ENCODE measurements at regions not wholly inside any gene's neighbourhood (a gene's known extent, or its start where the extent isn't known, plus 50 kb on each side); places are given as distances from the start of the nearest gene placed in this dataset.

DNA sequence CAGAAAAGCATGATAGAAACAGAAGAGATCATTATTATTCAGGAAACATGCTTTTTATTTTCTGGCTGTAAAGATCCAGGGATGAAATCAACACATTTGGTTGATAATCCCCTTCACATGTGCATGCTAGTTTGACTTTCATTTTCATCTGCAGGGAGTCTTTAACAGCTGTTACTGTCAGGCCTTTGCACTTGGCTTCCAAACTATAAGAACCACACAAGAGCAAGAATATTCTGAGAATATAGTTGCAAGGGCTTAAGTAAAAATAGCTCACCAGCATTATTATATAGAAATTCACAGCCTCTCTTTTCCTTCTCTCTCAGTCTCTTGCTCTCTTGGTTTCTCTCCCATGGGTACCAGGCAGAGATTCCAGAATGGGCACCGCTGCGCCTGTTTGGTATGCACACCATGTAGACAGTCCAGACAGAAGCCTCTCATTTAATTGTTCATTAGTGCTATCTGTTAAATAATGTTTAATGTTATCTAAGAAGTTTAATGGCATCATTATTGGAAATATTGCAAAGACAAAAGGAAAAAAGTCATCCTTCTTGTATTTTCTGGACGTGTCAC is 622.3 kb upstream of the PLXNA2 start:
- no peak for DNase-seq

- DNase-seq = peak; percentile 66
Measured at GRCh38 chr1:208868554-208868953, 624.4 kb upstream of the PLXNA2 start.

DNA sequence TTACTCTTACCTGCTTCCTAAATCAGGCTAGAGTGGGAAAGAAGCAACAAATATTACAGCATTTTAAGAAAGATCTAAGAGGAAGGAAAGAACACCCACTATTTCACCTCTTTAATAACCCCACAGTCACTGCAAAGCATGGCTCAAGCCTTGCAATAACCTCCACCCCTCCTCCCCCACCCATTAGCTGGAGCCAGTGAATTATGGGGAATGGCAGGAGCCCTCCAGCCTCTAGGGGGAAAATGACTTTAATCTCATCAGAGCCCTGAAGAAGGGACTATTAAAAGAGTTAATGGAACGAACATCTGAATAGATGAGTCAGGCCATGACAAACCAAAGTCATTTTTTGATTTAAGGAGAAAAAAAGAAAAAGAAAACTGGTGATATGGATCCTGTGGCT is 630.7 kb upstream of the PLXNA2 start:
- no peak for DNase-seq

GRCh38 chr1:208879022-208879421 is 634.8 kb upstream of the PLXNA2 start:
- DNase-seq = no peak

- DNase-seq = peak; percentile 26
Measured at GRCh38 chr1:208880433-208881100, 636.4 kb upstream of the PLXNA2 start.

DNA sequence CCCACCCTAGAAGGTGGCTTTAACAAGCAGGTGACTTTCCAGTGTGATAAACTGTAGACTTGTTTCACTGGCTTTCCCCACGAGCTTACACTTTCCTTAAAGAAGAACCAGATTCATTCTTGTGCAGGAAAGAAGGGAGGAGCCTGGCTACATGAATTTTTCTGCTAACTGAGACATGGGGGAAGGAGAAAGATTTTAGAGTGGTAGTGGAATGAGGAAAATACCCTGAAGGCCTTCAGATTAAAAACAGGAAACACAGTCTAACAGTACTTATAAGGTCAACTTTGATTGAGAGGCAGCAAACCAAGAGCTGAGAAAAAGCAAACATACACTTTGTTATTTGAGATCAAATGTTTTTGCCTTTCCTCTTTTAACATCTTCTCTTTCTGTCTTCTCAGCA is 640.9 kb upstream of the PLXNA2 start:
- no peak for DNase-seq

DNA sequence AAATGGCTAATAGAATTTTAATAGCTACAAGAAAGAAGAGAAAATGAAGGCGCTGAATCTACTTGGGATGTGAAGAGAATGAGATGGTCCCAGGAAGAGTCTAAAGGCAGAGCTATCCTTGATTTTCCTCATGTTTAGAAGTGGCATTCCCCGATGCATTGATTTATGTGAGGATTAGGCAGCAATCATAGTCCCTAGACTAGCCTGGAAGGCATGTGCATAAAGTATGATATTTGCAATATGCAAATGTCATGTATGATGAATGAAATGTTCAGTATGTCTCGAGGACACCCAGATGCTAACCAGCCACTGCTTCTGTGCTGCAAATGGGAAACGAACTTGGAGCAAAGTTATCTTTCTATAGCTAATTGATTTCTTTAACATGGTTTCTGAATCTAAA is 641.5 kb upstream of the PLXNA2 start:
- no peak for DNase-seq

- DNase-seq = no peak
Measured at GRCh38 chr1:208888376-208888775, 644.2 kb upstream of the PLXNA2 start.

GRCh38 chr1:208892147-208892546 is 648.0 kb upstream of the PLXNA2 start:
- DNase-seq = no peak

DNA sequence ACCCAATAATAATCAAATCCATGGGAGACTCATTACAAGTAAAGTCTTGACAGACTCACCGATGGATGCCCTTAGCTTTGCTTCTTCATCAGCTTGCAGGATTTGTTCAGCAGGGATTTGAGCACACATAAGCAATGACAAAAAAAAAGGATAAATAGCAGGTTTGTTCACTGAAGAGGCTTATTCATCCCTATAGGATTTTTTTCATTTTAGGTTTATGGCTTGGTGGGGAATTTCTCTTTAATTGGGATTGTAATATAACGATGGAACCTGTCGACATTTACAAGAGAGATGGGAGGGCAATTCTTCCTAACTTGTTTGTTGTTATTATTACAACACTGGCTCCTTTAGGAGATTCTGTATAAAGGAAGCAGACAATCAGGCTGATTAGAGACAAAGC is 649.1 kb upstream of the PLXNA2 start:
- DNase-seq = no peak

DNA sequence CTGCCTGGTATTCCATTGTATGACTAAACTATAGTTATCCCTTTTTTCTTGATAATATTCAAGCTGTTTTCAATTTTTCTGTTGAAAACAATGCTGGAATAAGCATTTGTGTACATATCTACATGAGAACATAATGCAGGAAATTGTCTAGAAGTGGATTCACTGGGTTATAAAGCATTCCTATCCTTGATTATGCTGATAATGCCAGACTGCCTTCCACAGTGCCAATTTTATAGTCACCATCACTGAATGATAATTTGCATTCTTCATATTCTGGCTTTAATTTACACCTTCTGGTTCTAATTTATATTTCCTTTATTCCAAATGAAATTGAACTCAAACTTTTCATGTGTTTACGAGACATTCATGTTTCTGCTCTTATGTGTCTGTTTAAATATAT is 651.0 kb upstream of the PLXNA2 start:
- no peak for DNase-seq

DNA sequence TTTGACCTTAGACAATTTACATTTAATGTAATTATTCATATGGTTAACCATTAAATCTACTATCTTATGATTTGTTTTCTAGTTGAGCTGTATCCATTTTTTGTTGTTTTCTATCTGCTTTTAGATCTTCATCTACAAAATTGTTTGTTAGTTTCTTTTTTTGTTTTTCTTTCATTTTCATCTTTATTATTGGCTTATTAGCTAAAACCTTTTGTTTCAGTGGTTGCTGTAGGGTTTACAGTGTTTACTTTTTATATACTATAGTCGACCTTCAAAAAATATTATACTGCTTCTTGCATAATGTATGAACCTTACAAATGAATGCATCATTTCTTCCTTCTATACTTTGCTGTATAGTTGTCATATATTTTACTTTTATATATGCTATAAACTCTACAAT is 651.6 kb upstream of the PLXNA2 start:
- no peak for DNase-seq

- DNase-seq = no peak
Measured at GRCh38 chr1:208896768-208897167, 652.6 kb upstream of the PLXNA2 start.

DNA sequence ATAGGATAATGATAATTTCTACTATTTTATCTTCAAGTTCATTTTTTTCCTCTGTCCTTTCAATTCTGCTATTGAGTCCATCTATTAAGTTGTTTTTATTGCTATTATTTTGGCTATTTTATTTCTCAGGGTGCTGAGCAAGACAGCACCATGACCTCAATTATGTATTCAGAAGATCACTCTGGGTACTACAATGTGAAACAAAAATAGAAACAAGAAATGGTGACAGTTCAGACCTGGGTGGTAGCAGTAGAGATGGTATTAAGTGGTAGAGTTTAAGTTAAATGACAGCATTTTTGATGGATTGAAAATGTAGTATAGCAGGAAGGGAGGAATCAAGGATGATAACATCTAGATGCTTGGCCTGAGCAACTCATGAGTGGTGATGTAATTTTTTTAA is 655.3 kb upstream of the PLXNA2 start:
- DNase-seq = no peak

DNA sequence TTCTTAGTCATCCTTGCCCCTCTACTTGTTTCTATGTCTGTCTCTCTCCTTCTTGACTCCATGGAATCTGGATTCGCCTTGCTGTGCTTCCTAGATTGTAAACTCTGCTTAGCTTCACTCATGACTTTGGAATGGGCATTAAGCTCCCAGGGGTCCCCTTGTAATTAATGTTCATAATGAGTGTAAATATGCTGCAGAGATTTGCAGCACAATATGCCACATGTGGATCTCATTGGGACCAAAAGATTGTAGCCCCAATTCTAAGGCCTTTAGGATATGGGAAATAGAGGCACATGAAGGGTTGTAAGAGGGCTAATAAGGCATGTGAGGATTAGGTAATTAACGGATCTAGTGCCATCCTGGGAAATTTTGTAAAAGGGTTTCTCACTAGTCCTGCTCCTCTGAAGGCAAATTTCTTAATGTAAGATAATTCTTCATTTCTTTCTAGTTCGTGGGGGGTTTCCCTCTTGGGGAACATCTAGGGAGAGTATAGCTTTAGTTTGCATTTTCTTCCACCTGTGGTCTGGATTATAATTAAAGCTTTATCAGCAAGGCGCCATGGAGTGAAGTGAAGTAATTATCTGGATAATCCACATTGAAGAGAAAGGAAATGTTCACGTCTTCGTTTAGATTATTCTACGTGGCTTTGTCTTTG is 659.2 kb upstream of the PLXNA2 start:
- DNase-seq = no peak

- DNase-seq = no peak
Measured at GRCh38 chr1:208907790-208908189, 663.6 kb upstream of the PLXNA2 start.

DNA sequence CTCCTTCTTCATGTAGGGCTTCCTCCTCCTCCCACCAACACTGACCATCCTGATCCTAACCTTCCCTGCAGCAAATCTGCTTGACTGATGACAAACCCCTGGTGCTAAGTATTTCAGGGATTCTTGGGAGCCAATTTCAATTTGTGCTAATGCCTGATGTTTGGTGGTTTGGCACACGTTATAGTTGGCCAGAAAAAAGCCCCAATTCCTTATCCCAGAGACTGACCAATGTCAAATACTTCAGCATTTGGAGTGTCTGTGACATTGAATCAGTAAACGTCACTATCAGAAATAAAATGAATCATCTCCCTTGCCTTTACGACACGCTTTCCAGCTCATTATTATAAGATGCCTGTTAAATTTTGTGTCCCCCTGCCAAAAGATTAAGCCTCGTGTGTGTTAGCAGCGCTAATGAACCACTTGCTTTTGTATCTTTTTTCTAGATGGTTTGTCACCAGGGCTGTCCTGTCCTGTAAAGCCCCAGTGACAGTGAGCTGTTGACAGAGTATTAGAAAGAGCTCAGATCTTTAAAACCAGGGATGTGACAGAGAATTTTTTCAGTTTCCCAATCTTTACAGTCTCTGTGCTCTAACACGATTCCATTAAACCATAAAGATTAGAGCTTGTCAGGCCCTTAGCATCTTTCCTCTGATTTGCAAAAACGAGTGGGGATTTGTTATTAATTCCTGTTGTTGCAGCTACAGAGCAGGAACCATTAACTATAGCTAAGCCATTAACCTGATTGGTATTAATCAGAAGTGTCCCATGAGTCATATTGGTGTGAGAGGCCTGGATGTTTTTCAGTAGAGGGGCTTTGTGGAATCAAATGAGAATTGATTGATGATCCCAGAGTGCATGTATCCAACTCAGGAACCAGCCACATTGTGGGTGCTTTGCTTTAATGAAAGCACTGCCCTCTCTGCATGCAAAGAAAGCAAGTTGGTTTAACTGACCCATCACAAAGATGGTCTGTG is 665.1 kb upstream of the PLXNA2 start:
- DNase-seq = no peak

GRCh38 chr1:208910161-208910560 is 666.0 kb upstream of the PLXNA2 start:
- no peak for DNase-seq

GRCh38 chr1:208917281-208917680 is 666.2 kb upstream of the CAMK1G start:
- DNase-seq = no peak

DNA sequence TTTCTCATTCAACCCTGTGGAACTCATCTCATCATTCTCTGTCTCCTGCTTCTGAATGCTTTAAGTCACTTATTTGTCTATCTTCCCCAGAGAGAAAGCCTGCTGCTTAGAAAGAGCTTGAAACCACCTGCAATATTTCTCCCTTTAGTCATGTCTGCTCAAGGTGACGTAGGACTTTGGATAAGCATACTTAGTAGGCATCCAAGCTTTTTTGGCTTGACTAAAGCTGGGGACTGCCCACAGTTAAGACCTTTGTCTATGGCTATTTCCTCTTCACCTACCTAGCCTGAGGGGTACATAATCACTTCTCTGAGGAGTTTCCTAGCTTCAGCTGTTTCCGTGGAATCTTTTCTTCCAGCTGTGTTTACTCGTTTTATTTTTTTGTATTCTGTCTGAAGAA is 665.8 kb upstream of the CAMK1G start:
- DNase-seq = no peak

DNA sequence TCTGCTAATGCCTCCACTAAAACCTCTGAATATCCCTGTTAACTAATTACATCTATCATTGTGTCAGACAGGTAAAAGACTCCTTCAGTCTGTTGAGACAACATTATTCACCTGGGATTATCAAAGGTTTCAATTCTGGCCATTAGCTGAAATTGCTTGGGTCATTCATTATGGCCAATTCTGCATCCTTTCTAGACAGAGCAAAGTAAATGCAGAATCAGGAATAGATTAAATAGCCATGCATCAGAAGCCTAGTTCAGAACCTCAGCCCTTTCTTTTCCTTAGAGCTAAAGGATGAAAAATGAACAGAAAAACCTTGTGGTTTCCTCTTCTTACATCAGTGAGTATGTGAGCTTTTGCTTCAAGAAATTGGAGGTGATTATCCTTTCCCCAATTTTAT is 665.4 kb upstream of the CAMK1G start:
- DNase-seq = no peak

- DNase-seq = peak; percentile 42
Measured at GRCh38 chr1:208919371-208919770, 664.1 kb upstream of the CAMK1G start.

DNA sequence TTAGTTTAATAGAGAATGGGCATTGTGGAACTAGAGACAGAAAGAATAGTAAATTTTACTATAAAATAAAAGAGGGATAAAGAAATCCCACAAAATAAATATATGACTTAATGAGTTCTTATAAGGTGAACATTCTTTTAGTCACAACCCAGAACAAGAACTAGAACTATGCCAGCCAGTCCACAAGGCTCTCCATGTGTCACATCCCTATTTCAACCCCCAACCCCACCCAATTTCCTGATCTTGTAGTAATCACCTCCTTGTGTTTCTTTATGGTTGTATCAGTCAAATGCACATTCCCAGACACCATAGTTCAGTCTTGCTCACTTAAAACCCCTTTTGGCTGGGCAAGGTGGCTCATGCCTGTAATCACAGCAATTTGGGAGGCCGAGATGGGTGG is 662.3 kb upstream of the CAMK1G start:
- no peak for DNase-seq
